Spleen (tissue), 11 donors: ENCODE measurements at regions not wholly inside any gene's neighbourhood (a gene's known extent, or its start where the extent isn't known, plus 50 kb on each side); places are given as distances from the start of the nearest gene placed in this dataset.
"Not testable (repeated sequence)": the region's sequence is repeated elsewhere in the genome, so short reads cannot be mapped to it uniquely, and the experiment has no call there.

Experiments used
- DNase-seq: peaks from one replicate; pipeline ENCODE4 v3.0.0-alpha.2; 2020
- H3K27ac ChIP-seq, 8 donors: fragments of 200-600 bp; sonication (generic) in 7 of 8; 1 replicate in 4 of 8; 2 replicates in 4 of 8; pipeline versions ENCODE4 v1.5.0 to v1.8.0; 2016 to 2021; ENCODE audit warnings: inconsistent platforms in 4 of 8, mild to moderate bottlenecking in 4 of 8, moderate library complexity in 1 of 8
- H3K27me3 ChIP-seq, 7 donors: fragments of 200-600 bp; sonication (generic) in 6 of 7; replicated peaks in 1 of 7; 1 replicate in 4 of 7; 2 replicates in 3 of 7; pipeline versions ENCODE4 v1.5.0 to v1.8.0; 2016 to 2021; ENCODE audit warnings: inconsistent platforms in 3 of 7, mild to moderate bottlenecking in 1 of 7
- H3K36me3 ChIP-seq, 6 donors: fragments of 200-600 bp; sonication (generic) in 5 of 6; 1 replicate in 4 of 6; 2 replicates in 2 of 6; pipeline versions ENCODE4 v1.5.0 to v1.8.0; 2016 to 2021; ENCODE audit warnings: inconsistent platforms in 2 of 6
- H3K4me1 ChIP-seq, 6 donors: fragments of 200-600 bp; sonication (generic) in 5 of 6; 1 replicate in 3 of 6; 2 replicates in 3 of 6; pipeline versions ENCODE4 v1.5.0 to v1.8.0; 2016 to 2021; ENCODE audit warnings: inconsistent platforms in 3 of 6
- H3K4me3 ChIP-seq, 8 donors: fragments of 200-600 bp; sonication (generic) in 7 of 8; 1 replicate in 4 of 8; 2 replicates in 4 of 8; pipeline versions ENCODE4 v1.5.0 to v1.8.0; 2016 to 2021; ENCODE audit warnings: inconsistent platforms in 4 of 8, mild to moderate bottlenecking in 4 of 8, moderate library complexity in 2 of 8
- H3K9me3 ChIP-seq, 8 donors: fragments of 200-600 bp; sonication (generic) in 7 of 8; 1 replicate in 4 of 8; 2 replicates in 4 of 8; pipeline versions ENCODE4 v1.5.0 to v1.8.0; 2016 to 2021; ENCODE audit warnings: inconsistent platforms in 4 of 8
- CTCF ChIP-seq, 11 experiments: fragments of 200-600 bp in 7 of 11; fragments of 450-650 bp in 4 of 11; sonication (generic) in 4 of 11; IDR thresholded peaks in 8 of 11; conservative IDR thresholded peaks in 3 of 11; 1 replicate in 7 of 11; 2 replicates in 4 of 11; pipeline versions ENCODE4 v1.4.0 to v1.8.0; 2016 to 2021; ENCODE audit warnings: antibody characterized with exemption in 11 of 11, inconsistent platforms in 4 of 11, mild to moderate bottlenecking in 1 of 11
- POLR2A ChIP-seq, 3 donors: fragments of 450-650 bp; IDR thresholded peaks; one replicate each; pipeline ENCODE4 v1.5.1; 2017; ENCODE audit warnings: antibody characterized with exemption in 3 of 3, mild to moderate bottlenecking in 1 of 3
- POLR2AphosphoS5 ChIP-seq, 3 donors: sonication (generic); formaldehyde crosslinking; IDR thresholded peaks; one replicate each; pipeline ENCODE4 v1.5.1; 2017; ENCODE audit warnings: antibody characterized with exemption in 3 of 3
- WGBS, 5 donors: extraction: QIAGEN DNeasy Blood & Tissue Kit in 3 of 5; methylation state at CpG; one replicate each; pipeline versions ENCODE4 v1.1.5 to v1.1.7; 2013 to 2018; 5-methylcytosine and 5-hydroxymethylcytosine counted together
- intact Hi-C: fragments of 100-400 bp; cut with DNase I; formaldehyde crosslinking; loops from one replicate; pipeline ENCODE4 v1.15.0; 2023; ENCODE audit warnings: low total_unique reads
- donor health status: healthy with polysubstance abuse.
- donor health status: DM: no; HTN: no; CAD: no; lungs with moderate emphysema.
- donor health status: DM: no; HTN: no; CAD: no.
- donor health status: Bipolar disorder and iron deficiency.
- donor health status: healthy.
- donor health status: DM: no; HTN: no; CAD: no.
- donor health status: DM: yes; HTN: yes; CAD: no.

DNA sequence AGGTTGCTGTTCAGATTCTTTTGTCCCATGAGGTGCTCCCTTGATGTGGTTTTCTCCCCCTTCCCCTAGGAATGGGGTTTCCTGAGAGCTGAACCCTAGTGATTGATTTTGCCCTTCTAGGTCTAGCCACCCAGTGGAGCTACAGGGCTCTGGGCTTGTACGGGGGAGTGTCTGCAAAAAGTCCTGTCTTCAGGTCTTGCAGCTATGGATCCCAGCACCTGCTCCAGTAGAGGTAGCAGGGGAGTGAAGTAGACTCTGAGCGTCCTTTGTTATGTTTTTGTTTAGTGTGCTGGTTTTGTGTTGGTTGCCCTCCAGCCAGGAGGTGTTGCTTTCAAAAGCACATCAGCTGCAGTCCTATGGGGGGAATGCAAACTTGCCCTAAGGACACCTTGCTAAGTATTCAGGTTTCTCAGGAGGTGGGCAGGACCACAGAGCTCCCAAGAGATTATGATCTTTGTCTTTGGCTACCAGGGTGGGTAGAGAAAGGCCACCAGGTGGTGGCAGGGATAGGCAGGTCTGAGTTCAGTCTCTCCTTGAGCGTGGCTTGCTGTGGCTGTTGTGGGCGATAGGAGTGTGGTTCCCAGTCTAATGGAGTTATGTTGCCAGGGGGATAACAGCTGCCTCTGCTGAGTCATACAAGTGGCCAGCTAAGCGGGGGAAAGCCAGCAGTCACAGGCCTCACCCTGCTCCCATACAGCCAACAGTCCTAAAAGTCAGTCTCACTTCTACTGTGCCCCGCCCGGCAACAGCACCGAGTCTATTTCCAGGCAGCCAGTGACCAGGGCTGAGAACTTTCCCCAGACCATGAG is 92.4 kb upstream of the JCAD start:
- Histone ChIP-seq H3K27me3 (peaks cover 0 to 14% (median 0%) of the 10 kb centered on the region in 7 donors), H3K9me3 (no peaks in the 10 kb centered on the region), H3K27ac (no peak overlapping the region), H3K36me3 (no peaks in the 10 kb centered on the region), H3K4me3 (no peak overlapping the region), H3K4me1 (no peaks in the 10 kb centered on the region)
- 70 to 86% (median 76%) methylated on average over 7 to 8 of the region's 8 CpGs for WGBS, 5 donors
- no peak for DNase-seq
- TF ChIP-seq POLR2A (IDR thresholded peaks at IDR 0.05) (no peak), CTCF (IDR thresholded peaks at IDR 0.05 in 8 of 11, conservative IDR thresholded peaks at IDR 0.05 in 3 of 11) (no peak)
- intact Hi-C loops = no loop called here

GRCh38 chr10:30141423-30141822 is 82.0 kb upstream of the JCAD start:
- WGBS, 5 donors = 77 to 90% (median 85%) methylated on average over 2 of the region's 2 CpGs
- Histone ChIP-seq H3K9me3 (peaks cover 0 to 20% (median 10%) of the 10 kb centered on the region in 8 donors), H3K27ac (no peak overlapping the region), H3K36me3 (no peaks in the 10 kb centered on the region), H3K27me3 (no peaks in the 10 kb centered on the region), H3K4me1 (no peaks in the 10 kb centered on the region), H3K4me3 (no peak overlapping the region)
- TF ChIP-seq CTCF (IDR thresholded peaks at IDR 0.05 in 8 of 11, conservative IDR thresholded peaks at IDR 0.05 in 3 of 11) = no peak
- no peak for TF ChIP-seq POLR2A (IDR thresholded peaks at IDR 0.05)
- no peak for TF ChIP-seq POLR2AphosphoS5 (IDR thresholded peaks at IDR 0.05)
- intact Hi-C loops = no loop called here
- no peak for DNase-seq

- WGBS, 5 donors = 70 to 75% (median 70%) methylated on average over 11 of the region's 11 CpGs
- H3K27ac ChIP-seq = no peak overlapping the region
- H3K4me3 ChIP-seq = no peak overlapping the region
- no peak for DNase-seq
- no peaks in the 10 kb centered on the region for H3K27me3 ChIP-seq
- H3K4me1 ChIP-seq = no peaks in the 10 kb centered on the region
- no peaks in the 10 kb centered on the region for H3K9me3 ChIP-seq
- TF ChIP-seq POLR2A (IDR thresholded peaks at IDR 0.05) (no peak), POLR2AphosphoS5 (IDR thresholded peaks at IDR 0.05) (no peak), CTCF (IDR thresholded peaks at IDR 0.05 in 8 of 11, conservative IDR thresholded peaks at IDR 0.05 in 3 of 11) (no peak)
- no peaks in the 10 kb centered on the region for H3K36me3 ChIP-seq
- intact Hi-C loops = no loop called here
Observed at GRCh38 chr10:30134171-30134945, 75.0 kb upstream of the JCAD start.

DNA sequence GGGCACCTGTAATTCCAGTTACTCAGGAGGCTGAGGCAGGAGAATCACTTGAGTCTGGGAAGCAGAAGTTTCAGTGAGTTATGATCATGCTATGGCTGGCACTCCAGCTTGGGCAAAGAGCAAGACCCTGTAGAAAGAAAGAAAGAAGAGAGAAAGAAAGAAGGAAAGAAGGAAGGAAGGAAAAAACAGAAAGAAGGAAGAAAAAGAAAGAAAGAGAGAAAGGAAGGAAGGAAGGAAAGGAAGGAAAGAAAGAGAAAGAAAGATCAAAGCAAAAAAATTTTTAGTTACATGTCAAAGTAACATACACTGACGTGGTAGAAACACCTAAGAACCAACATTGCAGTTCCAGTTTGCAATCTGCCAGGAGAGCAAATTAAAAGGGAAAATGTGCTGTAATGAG is 73.8 kb upstream of the JCAD start:
- no peak overlapping the region for H3K27ac ChIP-seq
- DNase-seq = no peak
- H3K9me3 ChIP-seq = no peaks in the 10 kb centered on the region
- TF ChIP-seq CTCF (IDR thresholded peaks at IDR 0.05 in 8 of 11, conservative IDR thresholded peaks at IDR 0.05 in 3 of 11) (no peak), POLR2A (IDR thresholded peaks at IDR 0.05) (no peak)
- H3K4me3 ChIP-seq = no peak overlapping the region
- no peaks in the 10 kb centered on the region for H3K36me3 ChIP-seq
- H3K27me3 ChIP-seq = no peaks in the 10 kb centered on the region
- WGBS, 5 donors = 76 to 100% (median 85%) methylated on average over 1 of the region's 1 CpG
- intact Hi-C loops = no loop called here
- H3K4me1 ChIP-seq = no peaks in the 10 kb centered on the region

DNA sequence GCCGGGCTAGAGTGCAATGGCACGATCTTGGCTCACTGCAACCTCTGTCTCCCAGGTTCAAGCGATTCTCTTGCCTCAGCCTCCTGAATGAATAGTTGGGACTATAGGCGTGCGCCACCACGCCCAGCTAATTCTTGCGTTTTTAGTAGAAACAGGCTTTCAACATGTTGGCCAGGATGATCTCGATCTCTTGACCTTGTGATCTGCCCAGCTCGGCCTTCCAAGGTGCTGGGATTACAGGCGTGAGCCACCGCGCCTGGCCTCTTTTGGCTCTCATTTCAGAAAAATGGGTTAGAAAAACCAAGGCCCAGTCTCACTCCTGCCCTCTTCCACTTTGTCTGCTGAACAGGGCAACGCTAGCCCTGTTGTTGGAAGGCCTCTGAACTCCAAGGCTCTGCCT is 72.0 kb upstream of the JCAD start:
- intact Hi-C loops, DNase-seq, H3K27ac ChIP-seq, H3K4me1 ChIP-seq, H3K4me3 ChIP-seq, H3K9me3 ChIP-seq, H3K36me3 ChIP-seq, H3K27me3 ChIP-seq: not testable (repeated sequence)
- WGBS, 5 donors = 93 to 97% (median 94%) methylated on average over 13 of the region's 13 CpGs

DNA sequence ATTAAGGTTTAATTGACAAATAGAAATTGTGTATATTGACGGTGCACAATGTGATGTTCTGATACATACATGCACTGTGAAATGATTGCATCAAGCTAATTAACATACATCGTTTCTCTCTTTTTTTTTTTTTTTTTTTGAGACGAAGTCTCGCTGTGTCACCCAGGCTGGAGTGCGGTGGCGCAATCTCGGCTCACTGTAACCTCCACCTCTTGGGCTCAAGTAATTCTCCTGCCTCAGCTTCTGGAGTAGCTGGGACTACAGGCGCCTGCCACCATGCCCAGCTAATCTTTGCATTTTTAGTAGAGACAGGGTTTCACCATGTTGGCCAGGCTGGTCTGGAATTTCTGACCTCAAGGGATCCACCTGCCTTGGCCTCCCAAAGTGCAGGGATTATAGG is 69.9 kb upstream of the JCAD start:
- H3K4me3 ChIP-seq, H3K27ac ChIP-seq, H3K4me1 ChIP-seq, H3K9me3 ChIP-seq, intact Hi-C loops, H3K27me3 ChIP-seq, DNase-seq, H3K36me3 ChIP-seq: not testable (repeated sequence)
- WGBS, 5 donors = 76 to 94% (median 86%) methylated on average over 8 of the region's 8 CpGs
